ENCODE measurements at regions not wholly inside any gene's neighbourhood (a gene's known extent, or its start where the extent isn't known, plus 50 kb on each side); places are given as distances from the start of the nearest gene placed in this dataset.

DNA sequence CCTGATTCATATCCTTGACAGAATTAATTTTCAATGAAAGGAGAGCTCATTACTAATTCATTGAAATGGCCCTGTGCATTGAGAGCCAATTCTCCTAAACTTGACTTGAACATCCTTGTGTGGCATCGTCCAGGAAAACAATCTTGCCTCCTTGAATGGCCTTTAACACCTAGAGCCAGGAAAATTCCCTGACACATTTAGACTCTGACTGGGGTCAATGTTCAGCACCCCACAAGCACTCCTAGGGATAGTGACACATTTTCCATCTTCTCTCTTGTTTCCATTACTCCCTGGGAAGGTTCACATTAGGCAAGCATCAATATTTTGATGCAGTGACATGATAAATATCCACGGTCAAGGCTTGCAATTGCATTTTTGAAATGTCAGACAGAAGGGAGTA lies 218.9 kb downstream of the LACC1 start:
- H3K9me3 ChIP-seq = peaks cover 6% of the 10 kb centered on the region
- H3K4me3 ChIP-seq = no peak overlapping the region
- TF ChIP-seq POLR2AphosphoS5 (IDR thresholded peaks at IDR 0.05) (no peak), EP300 (IDR thresholded peaks at IDR 0.05) (no peak), POLR2A (IDR thresholded peaks at IDR 0.05) (no peak)
- TF ChIP-seq, protein P1, sequence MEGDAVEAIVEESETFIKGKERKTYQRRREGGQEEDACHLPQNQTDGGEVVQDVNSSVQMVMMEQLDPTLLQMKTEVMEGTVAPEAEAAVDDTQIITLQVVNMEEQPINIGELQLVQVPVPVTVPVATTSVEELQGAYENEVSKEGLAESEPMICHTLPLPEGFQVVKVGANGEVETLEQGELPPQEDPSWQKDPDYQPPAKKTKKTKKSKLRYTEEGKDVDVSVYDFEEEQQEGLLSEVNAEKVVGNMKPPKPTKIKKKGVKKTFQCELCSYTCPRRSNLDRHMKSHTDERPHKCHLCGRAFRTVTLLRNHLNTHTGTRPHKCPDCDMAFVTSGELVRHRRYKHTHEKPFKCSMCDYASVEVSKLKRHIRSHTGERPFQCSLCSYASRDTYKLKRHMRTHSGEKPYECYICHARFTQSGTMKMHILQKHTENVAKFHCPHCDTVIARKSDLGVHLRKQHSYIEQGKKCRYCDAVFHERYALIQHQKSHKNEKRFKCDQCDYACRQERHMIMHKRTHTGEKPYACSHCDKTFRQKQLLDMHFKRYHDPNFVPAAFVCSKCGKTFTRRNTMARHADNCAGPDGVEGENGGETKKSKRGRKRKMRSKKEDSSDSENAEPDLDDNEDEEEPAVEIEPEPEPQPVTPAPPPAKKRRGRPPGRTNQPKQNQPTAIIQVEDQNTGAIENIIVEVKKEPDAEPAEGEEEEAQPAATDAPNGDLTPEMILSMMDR (IDR thresholded peaks at IDR 0.05) = no peak
- H3K36me3 ChIP-seq = no peaks in the 10 kb centered on the region
- H3K4me1 ChIP-seq = no peaks in the 10 kb centered on the region
- H3K27ac ChIP-seq = no peak overlapping the region
- H3K27me3 ChIP-seq = no peaks in the 10 kb centered on the region
- DNase-seq (ENCODE audit: low spot score in 2 of 2) = no peak
- 89% methylated on average over 2 of the region's 2 CpGs for WGBS

GRCh38 chr13:44101347-44102083 lies 221.8 kb downstream of the LACC1 start:
- H3K27me3 ChIP-seq = no peaks in the 10 kb centered on the region
- no peaks in the 10 kb centered on the region for H3K36me3 ChIP-seq
- H3K4me3 ChIP-seq = no peak overlapping the region
- H3K9me3 ChIP-seq = peaks cover 6% of the 10 kb centered on the region
- TF ChIP-seq EP300 (IDR thresholded peaks at IDR 0.05) = no peak
- H3K27ac ChIP-seq = no peak overlapping the region
- DNase-seq (ENCODE audit: low spot score in 2 of 2) = no peak
- WGBS = 63% methylated on average over 2 of the region's 2 CpGs
- peaks cover 17% of the 10 kb centered on the region for H3K4me1 ChIP-seq

GRCh38 chr13:44103429-44104196 lies 223.9 kb downstream of the LACC1 start:
- no peak for TF ChIP-seq POLR2AphosphoS5 (IDR thresholded peaks at IDR 0.05)
- no peak for TF ChIP-seq POLR2A (IDR thresholded peaks at IDR 0.05)
- 69% methylated on average over 10 of the region's 10 CpGs for WGBS
- Histone ChIP-seq H3K4me1 (peaks cover 23% of the 10 kb centered on the region), H3K9me3 (peaks cover 6% of the 10 kb centered on the region), H3K4me3 (no peak overlapping the region), H3K27me3 (no peaks in the 10 kb centered on the region), H3K36me3 (no peaks in the 10 kb centered on the region), H3K27ac (no peak overlapping the region)
- no peak for DNase-seq (ENCODE audit: low spot score in 2 of 2)

DNA sequence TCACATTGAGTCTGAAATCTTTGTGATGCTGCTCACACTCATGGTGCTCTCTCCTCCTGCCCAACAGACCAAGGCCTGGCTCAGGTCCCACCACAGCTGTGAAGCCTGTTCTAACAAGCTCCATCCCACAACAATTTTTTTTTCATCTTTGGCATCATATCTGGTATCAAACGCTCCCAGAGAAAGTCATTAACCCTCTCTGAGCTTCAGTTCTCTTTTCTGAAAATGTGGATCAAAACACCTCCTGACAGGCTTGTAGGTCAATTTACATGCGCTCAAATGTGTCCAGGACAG lies 224.4 kb downstream of the LACC1 start:
- H3K4me3 ChIP-seq = no peak overlapping the region
- TF ChIP-seq POLR2A (IDR thresholded peaks at IDR 0.05) (no peak), EP300 (IDR thresholded peaks at IDR 0.05) (no peak), POLR2AphosphoS5 (IDR thresholded peaks at IDR 0.05) (no peak)
- TF ChIP-seq, protein P1 (IDR thresholded peaks at IDR 0.05) = no peak
- 50% methylated on average over 2 of the region's 2 CpGs for WGBS
- H3K36me3 ChIP-seq = no peaks in the 10 kb centered on the region
- H3K27ac ChIP-seq = no peak overlapping the region
- H3K9me3 ChIP-seq = peaks cover 6% of the 10 kb centered on the region
- no peak for DNase-seq (ENCODE audit: low spot score in 2 of 2)
- H3K27me3 ChIP-seq = no peaks in the 10 kb centered on the region
- H3K4me1 ChIP-seq = peaks cover 23% of the 10 kb centered on the region

- peaks cover 6% of the 10 kb centered on the region for H3K9me3 ChIP-seq
- H3K4me1 ChIP-seq = peaks cover 23% of the 10 kb centered on the region
- WGBS = 76% methylated on average over 5 of the region's 5 CpGs
- H3K27me3 ChIP-seq = no peaks in the 10 kb centered on the region
- H3K4me3 ChIP-seq = no peak overlapping the region
- no peak overlapping the region for H3K27ac ChIP-seq
- no peak for DNase-seq (ENCODE audit: low spot score in 2 of 2)
- H3K36me3 ChIP-seq = no peaks in the 10 kb centered on the region
- no peak for TF ChIP-seq POLR2A (IDR thresholded peaks at IDR 0.05)
- TF ChIP-seq POLR2AphosphoS5 (IDR thresholded peaks at IDR 0.05) = no peak
- no peak for TF ChIP-seq EP300 (IDR thresholded peaks at IDR 0.05)
- TF ChIP-seq, protein P1 (IDR thresholded peaks at IDR 0.05) = no peak
Measured at GRCh38 chr13:44104969-44105368, 225.3 kb downstream of the LACC1 start.

DNA sequence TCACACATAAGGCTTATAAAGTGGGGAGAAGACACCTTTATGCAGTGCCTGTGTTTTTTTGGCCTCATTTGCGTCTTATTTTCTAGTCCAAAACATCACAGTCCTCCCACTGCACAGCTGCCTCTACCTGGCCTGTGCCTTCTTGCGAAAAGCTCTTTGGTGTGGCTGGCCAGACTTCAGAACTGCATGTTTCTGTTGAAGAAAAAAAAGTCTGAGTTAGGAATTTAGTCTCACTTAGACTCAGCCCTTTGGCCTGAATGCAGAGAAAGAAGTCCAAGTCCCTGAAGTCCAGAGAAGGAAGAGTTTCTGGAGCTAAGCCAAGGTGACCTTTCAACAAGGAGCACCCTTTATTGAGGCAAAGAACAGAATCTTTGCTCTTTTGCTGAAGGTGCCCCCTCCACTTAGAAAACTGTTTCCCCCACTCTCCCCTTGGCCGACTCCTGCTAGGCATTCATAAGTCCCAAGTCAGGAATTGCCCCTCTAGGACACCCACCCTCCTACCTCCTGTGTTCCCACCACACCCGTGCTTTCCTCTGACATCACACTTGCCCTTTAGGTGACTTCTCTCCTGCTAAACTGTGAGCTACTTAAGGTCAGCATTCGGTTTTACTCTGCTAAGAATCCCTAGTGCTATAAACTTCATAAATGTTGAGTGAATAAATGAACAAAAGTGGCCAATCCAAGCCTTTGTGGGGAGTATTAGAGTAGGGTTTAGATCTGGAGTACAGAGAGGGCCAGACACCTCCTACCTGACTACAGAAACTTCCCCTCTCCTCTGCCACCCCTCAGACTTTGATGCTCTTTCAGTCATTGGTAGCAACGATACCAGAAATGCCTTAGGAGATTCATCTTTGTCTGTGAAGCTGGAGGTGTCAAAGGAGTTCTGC lies 226.8 kb downstream of the LACC1 start:
- Histone ChIP-seq H3K36me3 (no peaks in the 10 kb centered on the region), H3K9me3 (peaks cover 3% of the 10 kb centered on the region), H3K27me3 (no peaks in the 10 kb centered on the region), H3K27ac (no peak overlapping the region), H3K4me1 (peaks cover 23% of the 10 kb centered on the region), H3K4me3 (no peak overlapping the region)
- TF ChIP-seq POLR2AphosphoS5 (IDR thresholded peaks at IDR 0.05) (no peak), POLR2A (IDR thresholded peaks at IDR 0.05) (no peak), EP300 (IDR thresholded peaks at IDR 0.05) (no peak)
- TF ChIP-seq, protein P1 (IDR thresholded peaks at IDR 0.05) = no peak
- WGBS = 75% methylated on average over 6 of the region's 6 CpGs
- no peak for DNase-seq (ENCODE audit: low spot score in 2 of 2)

Measured in suprapubic skin (tissue), 4 donors.